ENCODE measurements at regions not wholly inside any gene's neighbourhood (a gene's known extent, or its start where the extent isn't known, plus 50 kb on each side); places are given as distances from the start of the nearest gene placed in this dataset.

DNA sequence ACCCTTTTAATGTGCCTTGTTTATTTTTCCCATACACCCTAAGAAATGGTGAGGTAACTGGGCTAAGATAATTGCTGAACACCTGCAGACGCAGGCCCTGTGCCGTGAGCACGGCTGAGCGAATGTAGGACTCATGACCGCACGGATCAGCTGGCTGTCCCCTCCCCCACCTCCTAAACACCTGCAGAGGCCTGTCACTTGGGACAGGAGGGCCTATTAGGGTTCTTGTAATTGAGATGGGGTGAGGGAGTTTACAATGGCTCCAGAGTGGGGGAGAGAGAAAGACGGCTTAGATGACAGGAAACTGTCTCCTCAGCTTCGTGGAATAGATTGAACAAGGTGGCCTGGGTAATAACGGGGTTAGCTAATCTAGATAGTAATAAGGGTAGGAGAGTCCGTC is 291.7 kb upstream of the HABP2 start:
- TF ChIP-seq, protein P1, sequence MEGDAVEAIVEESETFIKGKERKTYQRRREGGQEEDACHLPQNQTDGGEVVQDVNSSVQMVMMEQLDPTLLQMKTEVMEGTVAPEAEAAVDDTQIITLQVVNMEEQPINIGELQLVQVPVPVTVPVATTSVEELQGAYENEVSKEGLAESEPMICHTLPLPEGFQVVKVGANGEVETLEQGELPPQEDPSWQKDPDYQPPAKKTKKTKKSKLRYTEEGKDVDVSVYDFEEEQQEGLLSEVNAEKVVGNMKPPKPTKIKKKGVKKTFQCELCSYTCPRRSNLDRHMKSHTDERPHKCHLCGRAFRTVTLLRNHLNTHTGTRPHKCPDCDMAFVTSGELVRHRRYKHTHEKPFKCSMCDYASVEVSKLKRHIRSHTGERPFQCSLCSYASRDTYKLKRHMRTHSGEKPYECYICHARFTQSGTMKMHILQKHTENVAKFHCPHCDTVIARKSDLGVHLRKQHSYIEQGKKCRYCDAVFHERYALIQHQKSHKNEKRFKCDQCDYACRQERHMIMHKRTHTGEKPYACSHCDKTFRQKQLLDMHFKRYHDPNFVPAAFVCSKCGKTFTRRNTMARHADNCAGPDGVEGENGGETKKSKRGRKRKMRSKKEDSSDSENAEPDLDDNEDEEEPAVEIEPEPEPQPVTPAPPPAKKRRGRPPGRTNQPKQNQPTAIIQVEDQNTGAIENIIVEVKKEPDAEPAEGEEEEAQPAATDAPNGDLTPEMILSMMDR (conservative IDR thresholded peaks at IDR 0.05 in 1 of 2, IDR thresholded peaks at IDR 0.05 in 1 of 2; ENCODE audit: low read depth in 1 of 2, low read length in 2 of 2), result no peak
- TF ChIP-seq EZH2 (IDR thresholded peaks at IDR 0.05; ENCODE audit: low read length, missing control alignments), result no peak

Measured in fibroblast of lung (primary cell).